T-helper 1 cell treated with Interleukin-12 subunit alpha and Interleukin-12 subunit beta and Interleukin-4 antibody, amounts not matched to agents 30 μg/mL and 1 μg/mL, for 36 hours (primary cell): ENCODE measurements at regions not wholly inside any gene's neighbourhood (a gene's known extent, or its start where the extent isn't known, plus 50 kb on each side); places are given as distances from the start of the nearest gene placed in this dataset.

ENCODE experiments used
- H3K27ac Mint-ChIP-seq: one replicate; pipeline ENCODE4 v1.8.0; 2021; ENCODE audit warnings: mild to moderate bottlenecking, mixed read lengths
- H3K27me3 Mint-ChIP-seq: one replicate; pipeline ENCODE4 v1.8.0; 2021; ENCODE audit warnings: low read depth, mixed read lengths
- H3K36me3 Mint-ChIP-seq: one replicate; pipeline ENCODE4 v1.8.0; 2021; ENCODE audit warnings: low read depth, mixed read lengths
- H3K4me1 Mint-ChIP-seq: one replicate; pipeline ENCODE4 v1.8.0; 2021; ENCODE audit warnings: low read depth, mixed read lengths
- H3K4me3 Mint-ChIP-seq: one replicate; pipeline ENCODE4 v1.8.0; 2021; ENCODE audit warnings: mild to moderate bottlenecking, moderate library complexity, mixed read lengths
- H3K9me3 Mint-ChIP-seq: one replicate; pipeline ENCODE4 v1.8.0; 2021; ENCODE audit warnings: mixed read lengths

- no peaks in the 10 kb centered on the region for H3K36me3 Mint-ChIP-seq
- no peak overlapping the region for H3K4me3 Mint-ChIP-seq
- H3K27me3 Mint-ChIP-seq = no peaks in the 10 kb centered on the region
- H3K9me3 Mint-ChIP-seq = no peaks in the 10 kb centered on the region
- H3K4me1 Mint-ChIP-seq = no peaks in the 10 kb centered on the region
- H3K27ac Mint-ChIP-seq = no peak overlapping the region
Observed at GRCh38 chr22:49157529-49158339, 669.9 kb downstream of the BRD1 start.

DNA sequence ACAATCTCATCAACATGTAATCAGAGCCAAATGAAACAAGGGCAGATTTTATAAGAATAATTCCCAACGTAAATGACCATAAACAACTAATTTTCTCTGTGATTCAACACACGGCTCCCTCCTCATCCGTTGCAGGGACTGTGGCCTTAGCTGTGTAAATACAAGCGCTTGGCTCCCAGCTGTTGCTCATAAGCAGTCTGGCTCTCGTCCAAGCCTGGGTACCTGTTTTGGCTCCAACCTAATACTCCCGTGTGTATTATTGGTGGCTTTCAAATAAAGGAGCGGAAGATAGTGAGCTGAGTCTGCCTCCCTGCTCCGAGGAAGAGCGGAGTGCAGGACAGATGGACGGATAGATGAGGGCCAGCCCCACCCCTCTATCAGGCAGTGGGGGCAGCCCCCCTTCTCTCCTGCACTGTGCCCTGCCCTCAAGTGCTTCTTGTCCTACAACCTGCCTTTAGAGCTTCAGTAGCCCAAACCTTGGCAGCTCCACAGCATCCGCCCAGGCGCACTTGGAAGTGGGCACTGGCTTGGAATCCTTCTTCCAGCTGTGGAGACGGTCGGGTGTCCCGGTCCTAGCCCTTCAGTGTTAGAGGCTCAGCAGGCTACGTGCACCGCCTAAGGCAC, 670.9 kb downstream of the BRD1 start:
- Mint-ChIP-seq H3K4me1 (no peaks in the 10 kb centered on the region), H3K36me3 (no peaks in the 10 kb centered on the region), H3K27me3 (no peaks in the 10 kb centered on the region), H3K4me3 (no peak overlapping the region), H3K9me3 (no peaks in the 10 kb centered on the region), H3K27ac (no peak overlapping the region)

DNA sequence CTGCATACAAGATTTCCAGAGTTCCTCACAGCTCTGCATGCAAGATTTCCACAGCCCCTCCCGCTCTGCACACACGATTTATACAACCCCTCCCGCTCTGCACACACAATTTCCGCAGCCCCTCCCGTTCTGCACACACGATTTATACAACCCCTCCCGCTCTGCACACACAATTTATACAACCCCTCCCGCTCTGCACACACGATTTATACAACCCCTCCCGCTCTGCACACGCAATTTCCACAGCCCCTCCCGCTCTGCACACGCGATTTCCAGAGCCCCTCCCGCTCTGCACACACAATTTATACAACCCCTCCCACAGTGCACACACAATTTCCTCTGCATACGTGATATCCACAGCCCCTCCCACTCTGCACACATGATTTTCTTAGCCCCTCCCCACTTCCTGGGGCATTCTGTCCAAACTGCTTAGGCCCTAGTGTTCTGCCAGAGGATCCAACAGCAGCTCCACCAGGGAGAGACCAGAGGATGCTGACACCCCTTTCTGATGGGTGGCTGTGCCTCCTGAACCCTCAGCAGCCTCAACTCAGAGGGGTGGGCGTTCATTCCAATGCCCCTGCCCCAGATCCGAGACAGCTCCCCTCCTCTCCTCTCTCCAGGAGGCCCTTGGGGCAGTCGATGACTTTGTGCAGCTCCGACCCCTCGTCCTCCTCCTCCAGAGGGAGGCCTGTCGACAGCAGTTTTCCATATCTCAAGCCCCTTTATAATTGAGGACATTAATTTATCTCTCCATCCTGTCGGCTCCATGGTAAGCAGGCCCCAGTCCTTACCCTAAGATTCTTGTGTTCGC, 671.7 kb downstream of the BRD1 start:
- Mint-ChIP-seq H3K27me3 (no peaks in the 10 kb centered on the region), H3K4me3 (no peak overlapping the region), H3K36me3 (no peaks in the 10 kb centered on the region), H3K4me1 (no peaks in the 10 kb centered on the region), H3K27ac (no peak overlapping the region), H3K9me3 (no peaks in the 10 kb centered on the region)

DNA sequence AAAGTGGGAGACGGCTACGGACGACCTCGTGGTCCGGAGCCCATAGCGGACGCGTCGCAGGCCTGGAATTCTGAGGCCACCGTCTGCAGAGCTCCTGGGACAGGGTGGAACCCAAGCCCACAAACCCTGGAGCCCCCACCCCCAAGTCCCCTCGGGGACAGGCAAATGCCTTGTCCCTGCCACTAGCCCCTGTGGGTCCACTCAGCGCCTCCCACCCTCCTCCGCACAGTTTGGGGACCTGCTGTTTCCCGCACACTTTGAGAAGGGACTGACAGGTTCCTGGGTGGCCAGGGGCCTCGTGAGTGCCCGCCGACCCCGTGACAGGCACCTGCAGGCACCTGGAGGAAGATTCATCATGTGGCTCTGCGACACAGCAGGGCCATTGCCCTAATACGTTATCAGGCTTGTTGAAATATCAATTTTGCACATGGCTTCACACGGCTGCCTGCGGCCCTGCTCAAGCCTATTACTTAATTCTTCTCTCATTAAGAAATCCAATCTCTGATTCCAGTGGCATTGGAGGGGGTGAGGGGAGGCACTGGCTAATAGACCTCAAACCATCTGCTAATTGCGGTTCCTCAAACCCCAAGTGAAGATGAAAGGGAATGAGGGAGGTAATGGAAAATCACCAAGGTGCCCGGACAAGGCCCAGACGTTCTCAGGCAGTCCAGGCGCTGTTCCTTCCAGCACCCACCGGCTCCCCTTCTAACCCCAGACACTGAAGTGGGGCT, 672.5 kb downstream of the BRD1 start:
- no peaks in the 10 kb centered on the region for H3K27me3 Mint-ChIP-seq
- H3K27ac Mint-ChIP-seq = no peak overlapping the region
- no peaks in the 10 kb centered on the region for H3K36me3 Mint-ChIP-seq
- H3K4me3 Mint-ChIP-seq = no peak overlapping the region
- no peaks in the 10 kb centered on the region for H3K4me1 Mint-ChIP-seq
- H3K9me3 Mint-ChIP-seq = no peaks in the 10 kb centered on the region

GRCh38 chr22:49154433-49154832, 673.2 kb downstream of the BRD1 start:
- H3K9me3 Mint-ChIP-seq = no peaks in the 10 kb centered on the region
- no peak overlapping the region for H3K27ac Mint-ChIP-seq
- no peaks in the 10 kb centered on the region for H3K36me3 Mint-ChIP-seq

DNA sequence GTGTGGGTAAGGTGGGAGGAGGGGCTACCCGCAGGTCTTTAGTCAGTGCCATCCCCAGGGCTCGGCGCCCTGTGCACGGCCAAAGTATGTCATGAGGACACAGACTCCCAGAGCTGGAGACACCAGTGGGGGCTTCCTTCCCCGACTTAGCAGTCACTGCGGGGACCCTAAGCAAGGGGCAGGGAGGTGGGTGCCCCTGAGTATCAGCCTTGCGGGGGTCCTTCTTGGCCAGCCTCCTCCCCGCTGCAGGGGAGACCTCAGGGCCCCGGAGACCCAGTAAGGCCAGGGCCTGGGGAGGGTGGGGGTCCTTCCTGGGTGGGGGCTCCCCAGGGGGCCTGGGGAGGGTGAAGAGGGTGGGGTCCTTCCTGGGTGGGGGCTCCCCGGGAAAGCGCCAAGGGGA, 673.8 kb downstream of the BRD1 start:
- H3K4me3 Mint-ChIP-seq = no peak overlapping the region
- H3K27ac Mint-ChIP-seq = no peak overlapping the region
- no peaks in the 10 kb centered on the region for H3K9me3 Mint-ChIP-seq
- H3K36me3 Mint-ChIP-seq = no peaks in the 10 kb centered on the region
- no peaks in the 10 kb centered on the region for H3K4me1 Mint-ChIP-seq
- no peaks in the 10 kb centered on the region for H3K27me3 Mint-ChIP-seq

More at GRCh38 chr22:49154433-49154832, 673.2 kb downstream of the BRD1 start:
- Mint-ChIP-seq H3K4me1 (no peaks in the 10 kb centered on the region), H3K27me3 (no peaks in the 10 kb centered on the region), H3K4me3 (no peak overlapping the region)

GRCh38 chr22:49152939-49153770, 674.5 kb downstream of the BRD1 start:
- H3K36me3 Mint-ChIP-seq = no peaks in the 10 kb centered on the region
- H3K9me3 Mint-ChIP-seq = no peaks in the 10 kb centered on the region
- no peak overlapping the region for H3K27ac Mint-ChIP-seq
- H3K4me3 Mint-ChIP-seq = no peak overlapping the region
- H3K4me1 Mint-ChIP-seq = no peaks in the 10 kb centered on the region
- H3K27me3 Mint-ChIP-seq = no peaks in the 10 kb centered on the region

GRCh38 chr22:49152127-49152938, 675.3 kb downstream of the BRD1 start:
- no peaks in the 10 kb centered on the region for H3K36me3 Mint-ChIP-seq
- H3K27me3 Mint-ChIP-seq = no peaks in the 10 kb centered on the region
- H3K4me1 Mint-ChIP-seq = no peaks in the 10 kb centered on the region
- H3K4me3 Mint-ChIP-seq = no peak overlapping the region
- H3K27ac Mint-ChIP-seq = no peak overlapping the region
- no peaks in the 10 kb centered on the region for H3K9me3 Mint-ChIP-seq

GRCh38 chr22:49151256-49152126, 676.2 kb downstream of the BRD1 start:
- no peaks in the 10 kb centered on the region for H3K4me1 Mint-ChIP-seq
- no peak overlapping the region for H3K27ac Mint-ChIP-seq
- no peaks in the 10 kb centered on the region for H3K9me3 Mint-ChIP-seq
- H3K4me3 Mint-ChIP-seq = no peak overlapping the region
- no peaks in the 10 kb centered on the region for H3K36me3 Mint-ChIP-seq
- no peaks in the 10 kb centered on the region for H3K27me3 Mint-ChIP-seq

DNA sequence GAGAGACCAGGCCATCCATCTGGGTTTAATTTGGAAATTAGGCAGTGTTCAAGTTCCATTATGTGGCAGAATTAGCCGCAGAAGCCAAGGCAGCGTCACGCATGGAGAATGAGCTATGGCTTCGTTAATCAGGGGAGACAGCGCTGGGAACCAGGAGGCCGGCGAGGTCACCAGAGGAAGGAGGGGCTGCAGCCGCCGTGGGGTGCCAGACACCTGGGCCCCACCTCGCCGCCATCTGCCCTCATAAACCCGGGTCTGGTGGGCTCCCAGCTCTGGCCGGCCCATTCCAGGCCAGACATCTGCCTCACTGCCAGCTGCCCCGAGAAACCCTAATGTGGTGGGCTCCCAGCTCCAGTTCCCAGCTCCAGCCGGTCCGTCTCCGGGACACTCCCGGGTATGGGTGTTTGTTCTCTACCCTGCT, 676.9 kb downstream of the BRD1 start:
- Mint-ChIP-seq H3K9me3 (no peaks in the 10 kb centered on the region), H3K27ac (no peak overlapping the region), H3K27me3 (no peaks in the 10 kb centered on the region), H3K36me3 (no peaks in the 10 kb centered on the region), H3K4me1 (no peaks in the 10 kb centered on the region), H3K4me3 (no peak overlapping the region)

- Mint-ChIP-seq H3K36me3 (no peaks in the 10 kb centered on the region), H3K27ac (no peak overlapping the region), H3K9me3 (no peaks in the 10 kb centered on the region), H3K27me3 (no peaks in the 10 kb centered on the region), H3K4me3 (no peak overlapping the region), H3K4me1 (no peaks in the 10 kb centered on the region)
Observed at GRCh38 chr22:49149721-49150608, 677.7 kb downstream of the BRD1 start.
